ENCODE measurements at regions not wholly inside any gene's neighbourhood (a gene's known extent, or its start where the extent isn't known, plus 50 kb on each side); places are given as distances from the start of the nearest gene placed in this dataset.

GRCh38 chr2:200155652-200156051, 150.8 kb upstream of the SPATS2L start:
- TF ChIP-seq CTCF (IDR thresholded peaks at IDR 0.05) (no peak), POLR2A (IDR thresholded peaks at IDR 0.05; ENCODE audit: low read depth) (no peak)

All from esophagus muscularis mucosa (tissue), 3 donors.